ENCODE measurements at regions not wholly inside any gene's neighbourhood (a gene's known extent, or its start where the extent isn't known, plus 50 kb on each side); places are given as distances from the start of the nearest gene placed in this dataset.

GRCh38 chr2:16828044-16828827 is 162.6 kb upstream of the CYRIA start:
- DNase-seq: no peak
- no peak overlapping the region for H3K4me2 ChIP-seq
- TF ChIP-seq TCF12 (IDR thresholded peaks at IDR 0.05): no peak
- H3F3A ChIP-seq (replicated peaks; ENCODE audit: insufficient read depth): no peaks in the 10 kb centered on the region
- H3K36me3 ChIP-seq (replicated peaks in 1 of 2; ENCODE audit: control insufficient read depth in 1 of 2, insufficient read depth in 2 of 2, low read length in 1 of 2): no peaks in the 10 kb centered on the region
- no peak overlapping the region for H3K4me3 ChIP-seq (ENCODE audit: low read depth in 2 of 2, low read length in 1 of 2)
- no peak overlapping the region for H3K9ac ChIP-seq
- H3K4me1 ChIP-seq (ENCODE audit: control insufficient read depth in 1 of 2, insufficient read depth in 2 of 2, low read depth in 1 of 2, low read length in 1 of 2): no peaks in the 10 kb centered on the region; a peak in 1 of 4 replicates
- 26% methylated on average over 7 of the region's 7 CpGs for WGBS (ENCODE audit: low lambda C conversion rate)
- no peak overlapping the region for H3K27ac ChIP-seq (ENCODE audit: low read depth in 2 of 2, low read length in 1 of 2)
- H4K20me1 ChIP-seq (ENCODE audit: insufficient read depth): no peaks in the 10 kb centered on the region
- no peaks in the 10 kb centered on the region for H3K9me3 ChIP-seq
- ChIA-PET POLR2A (no interaction called here), CTCF (interaction anchor here (1.2 to 1.3 kb wide), 3 partner anchors 10 to 482 kb away, joined by 3 to 4 read pairs (median 3); no protein-coding TSS in a partner anchor)
- H3K9me2 ChIP-seq: no peaks in the 10 kb centered on the region
- no peak overlapping the region for H2AFZ ChIP-seq (ENCODE audit: low read depth)
- H3K79me2 ChIP-seq (ENCODE audit: insufficient read depth): no peaks in the 10 kb centered on the region
- H3K27me3 ChIP-seq (ENCODE audit: insufficient read depth): no peaks in the 10 kb centered on the region

GRCh38 chr2:16824472-16824871 is 158.8 kb upstream of the CYRIA start:
- no peaks in the 10 kb centered on the region for H4K20me1 ChIP-seq (ENCODE audit: insufficient read depth)
- WGBS (ENCODE audit: low lambda C conversion rate): 14% methylated on average over 1 of the region's 1 CpG
- H3K4me3 ChIP-seq (ENCODE audit: low read depth in 2 of 2, low read length in 1 of 2): no peak overlapping the region
- H2AFZ ChIP-seq (ENCODE audit: low read depth): no peak overlapping the region
- no peaks in the 10 kb centered on the region for H3K27me3 ChIP-seq (ENCODE audit: insufficient read depth)
- H3K9ac ChIP-seq: no peak overlapping the region
- H3K4me2 ChIP-seq: no peak overlapping the region
- no peak for DNase-seq
- ChIA-PET CTCF (interaction anchor here (1.1 kb wide), 1 partner anchor 100 kb away, joined by 3 read pairs; no protein-coding TSS in a partner anchor), POLR2A (no interaction called here)
- H3K36me3 ChIP-seq (replicated peaks in 1 of 2; ENCODE audit: control insufficient read depth in 1 of 2, insufficient read depth in 2 of 2, low read length in 1 of 2): no peaks in the 10 kb centered on the region
- no peaks in the 10 kb centered on the region for H3K9me2 ChIP-seq
- no peak overlapping the region for H3K27ac ChIP-seq (ENCODE audit: low read depth in 2 of 2, low read length in 1 of 2)
- H3K79me2 ChIP-seq (ENCODE audit: insufficient read depth): no peaks in the 10 kb centered on the region
- H3K4me1 ChIP-seq (ENCODE audit: control insufficient read depth in 1 of 2, insufficient read depth in 2 of 2, low read depth in 1 of 2, low read length in 1 of 2): peaks cover 0 to 5% of the 10 kb centered on the region in 2 experiments; a peak in 2 of 4 replicates
- no peaks in the 10 kb centered on the region for H3K9me3 ChIP-seq
- no peaks in the 10 kb centered on the region for H3F3A ChIP-seq (replicated peaks; ENCODE audit: insufficient read depth)
- TF ChIP-seq IRF3 (IDR thresholded peaks at IDR 0.05; ENCODE audit: low read depth, low read length): no peak
- no peak for TF ChIP-seq USF2 (IDR thresholded peaks at IDR 0.05; ENCODE audit: borderline replicate concordance, low read depth, low read length)
- TF ChIP-seq ZBTB33 (IDR thresholded peaks at IDR 0.05; ENCODE audit: borderline replicate concordance, low read depth): no peak
- TF ChIP-seq CHD2 (IDR thresholded peaks at IDR 0.05; ENCODE audit: low read length, partially characterized antibody): no peak
- TF ChIP-seq FOXM1 (IDR thresholded peaks at IDR 0.05; ENCODE audit: low read depth): no peak
- no peak for TF ChIP-seq RXRA (IDR thresholded peaks at IDR 0.05; ENCODE audit: borderline replicate concordance, low read depth)
- TF ChIP-seq TAF1 (IDR thresholded peaks at IDR 0.05; ENCODE audit: borderline replicate concordance, low read depth, low read length): no peak
- no peak for TF ChIP-seq JUND (IDR thresholded peaks at IDR 0.05)
- TF ChIP-seq REST (IDR thresholded peaks at IDR 0.05; ENCODE audit: low read depth, low read length): no peak
- TF ChIP-seq TEAD4 (IDR thresholded peaks at IDR 0.05; ENCODE audit: borderline replicate concordance, insufficient read depth): no peak
- no peak for TF ChIP-seq MAX (IDR thresholded peaks at IDR 0.05; ENCODE audit: low read depth)
- no peak for TF ChIP-seq ELF1 (IDR thresholded peaks at IDR 0.05)
- TF ChIP-seq SIN3A (IDR thresholded peaks at IDR 0.05; ENCODE audit: borderline replicate concordance, low read depth, low read length): no peak
- no peak for TF ChIP-seq RFX5 (IDR thresholded peaks at IDR 0.05; ENCODE audit: low read length)
- no peak for TF ChIP-seq PBX3 (IDR thresholded peaks at IDR 0.05)
- no peak for TF ChIP-seq USF1 (IDR thresholded peaks at IDR 0.05; ENCODE audit: borderline replicate concordance, low read depth)
